B cell (primary cell): ENCODE measurements at regions not wholly inside any gene's neighbourhood (a gene's known extent, or its start where the extent isn't known, plus 50 kb on each side); places are given as distances from the start of the nearest gene placed in this dataset.

Source experiments
- ATAC-seq: fragments of 200-7000 bp; cut with Tn5 transposase; one replicate; pipeline ENCODE4 v1.10.0; 2021; ENCODE audit warnings: low read depth, mild to moderate bottlenecking, moderate number of reproducible peaks, moderate library complexity
- CTCF ChIA-PET: fragments of 350-600 bp; sonication (Branson Sonifier 250); formaldehyde crosslinking; loops from one replicate; lab custom pipeline; 2021; ENCODE audit warnings: antibody characterized with exemption, inconsistent platforms; lab: Charles Lee
- POLR2A ChIA-PET: fragments of 350-600 bp; sonication (Branson Sonifier 250); formaldehyde crosslinking; loops from one replicate; lab custom pipeline; 2021; ENCODE audit warnings: antibody characterized with exemption; lab: Charles Lee
- DNase-seq: peaks from one replicate; pipeline ENCODE4 v3.0.0; 2013
- H2AFZ ChIP-seq: 2 replicates; pipeline ENCODE4 v1.6.1; 2012; ENCODE audit warnings: mild to moderate bottlenecking, low read depth, low read length; ENCODE audit not compliant: insufficient read depth, poor library complexity, severe bottlenecking
- H3K27ac ChIP-seq, 2 donors: 1 replicate in 1 of 2; 2 replicates in 1 of 2; pipeline ENCODE4 v1.5.1; 2012 to 2013; ENCODE audit warnings: low read length in 2 of 2, mild to moderate bottlenecking in 2 of 2, moderate library complexity in 1 of 2
- H3K27me3 ChIP-seq, 4 experiments: fragments of 200-600 bp in 1 of 4; sonication (generic) in 1 of 4; replicated peaks in 1 of 4; 1 replicate in 2 of 4; 2 replicates in 2 of 4; pipeline versions ENCODE4 v1.6.1 to v1.7.0; 2013 to 2016; ENCODE audit warnings: low read length in 3 of 4, mild to moderate bottlenecking in 2 of 4, mixed read lengths in 1 of 4, moderate library complexity in 1 of 4; ENCODE audit not compliant: insufficient read depth in 4 of 4, control insufficient read depth in 3 of 4; ENCODE audit errors: control extremely low read depth in 1 of 4
- H3K36me3 ChIP-seq, 2 experiments: replicated peaks in 1 of 2; 1 replicate in 1 of 2; 2 replicates in 1 of 2; pipeline versions ENCODE4 v1.6.1 to v1.7.1; 2013; ENCODE audit warnings: low read length in 1 of 2; ENCODE audit not compliant: insufficient read depth in 2 of 2, control insufficient read depth in 1 of 2; ENCODE audit errors: control extremely low read depth in 1 of 2, extremely low read depth in 1 of 2
- H3K4me1 ChIP-seq, 2 donors: fragments of 200-600 bp in 1 of 2; sonication (generic) in 1 of 2; 1 replicate in 1 of 2; 2 replicates in 1 of 2; pipeline versions ENCODE4 v1.5.1 to v1.6.1; 2013 to 2017; ENCODE audit warnings: low read length in 2 of 2; ENCODE audit not compliant: control insufficient read depth in 2 of 2, insufficient read depth in 2 of 2
- H3K4me2 ChIP-seq: replicated peaks from 2 replicates; pipeline ENCODE3; 2012; ENCODE audit warnings: mild to moderate bottlenecking, low read depth, low read length; ENCODE audit not compliant: poor library complexity, severe bottlenecking
- H3K4me3 ChIP-seq, 5 experiments: fragments of 200-600 bp in 1 of 5; sonication (generic) in 1 of 5; 1 replicate in 3 of 5; 2 replicates in 2 of 5; pipeline versions ENCODE4 v1.5.1 to v1.7.0; 2011 to 2016; ENCODE audit warnings: low read length in 4 of 5, mild to moderate bottlenecking in 4 of 5, low read depth in 2 of 5, control low read depth in 1 of 5, moderate library complexity in 1 of 5; ENCODE audit not compliant: insufficient read depth in 1 of 5; ENCODE audit errors: control extremely low read depth in 1 of 5, extremely low read depth in 1 of 5
- H3K79me2 ChIP-seq: fragments of 200-600 bp; sonication (generic); one replicate; pipeline ENCODE4 v1.6.0; 2016; ENCODE audit warnings: low read length; ENCODE audit not compliant: control insufficient read depth, insufficient read depth
- H3K9ac ChIP-seq: fragments of 200-600 bp; sonication (generic); 2 replicates; pipeline ENCODE4 v1.6.1; 2017; ENCODE audit warnings: mild to moderate bottlenecking, low read length, moderate library complexity
- H3K9me3 ChIP-seq, 3 donors: one replicate each; pipeline versions ENCODE4 v1.6.1 to v1.7.1; 2013; ENCODE audit warnings: low read length in 2 of 3; ENCODE audit not compliant: control insufficient read depth in 2 of 3, insufficient read depth in 1 of 3; ENCODE audit errors: control extremely low read depth in 1 of 3
- H4K20me1 ChIP-seq: 2 replicates; pipeline ENCODE4 v1.6.0; 2012; ENCODE audit warnings: mild to moderate bottlenecking, low read length; ENCODE audit not compliant: insufficient read depth, control insufficient read depth, poor library complexity, severe bottlenecking
- H3K27ac Mint-ChIP-seq: one replicate; pipeline ENCODE4 v1.8.0; 2021; ENCODE audit warnings: mixed read lengths
- H3K27me3 Mint-ChIP-seq: one replicate; pipeline ENCODE4 v1.8.0; 2021; ENCODE audit warnings: mixed read lengths
- H3K4me1 Mint-ChIP-seq: one replicate; pipeline ENCODE4 v1.8.0; 2021; ENCODE audit warnings: mixed read lengths
- H3K4me3 Mint-ChIP-seq: one replicate; pipeline ENCODE4 v1.8.0; 2021; ENCODE audit warnings: mixed read lengths
- H3K9me3 Mint-ChIP-seq: one replicate; pipeline ENCODE4 v1.8.0; 2022; ENCODE audit warnings: mixed read lengths; ENCODE audit not compliant: insufficient read depth
- CTCF ChIP-seq: fragments of 200-600 bp; IDR thresholded peaks from one replicate; pipeline ENCODE4 v1.8.0; 2022; ENCODE audit warnings: antibody characterized with exemption, mild to moderate bottlenecking
- EZH2 ChIP-seq: IDR thresholded peaks from 2 replicates; pipeline ENCODE4 v1.6.1; 2012; ENCODE audit warnings: borderline replicate concordance, low read depth, mild to moderate bottlenecking, moderate library complexity, low read length; ENCODE audit not compliant: insufficient read depth, poor library complexity, severe bottlenecking
- whole genome bisulfite sequencing: methylation state at CpG from one replicate; pipeline ENCODE4 v1.1.5; 2013; ENCODE audit warnings: missing lambda C conversion rate; ENCODE audit not compliant: insufficient coverage; 5-methylcytosine and 5-hydroxymethylcytosine counted together
- intact Hi-C: fragments of 100-400 bp; cut with micrococcal nuclease; formaldehyde crosslinking; loops from one replicate; pipeline ENCODE4 v1.10.0; 2022

- Mint-ChIP-seq H3K4me1 (peaks cover 9% of the 10 kb centered on the region), H3K27me3 (no peaks in the 10 kb centered on the region), H3K9me3 (no peaks in the 10 kb centered on the region), H3K27ac (no peak overlapping the region), H3K4me3 (no peak overlapping the region)
- H3K4me1 ChIP-seq: no peaks in the 10 kb centered on the region
- intact Hi-C loops: no loop called here
- DNase-seq (no peak), ATAC-seq (no peak)
- no peaks in the 10 kb centered on the region for H3K27me3 ChIP-seq
- H3K79me2 ChIP-seq: no peaks in the 10 kb centered on the region
- no peak overlapping the region for H2AFZ ChIP-seq
- TF ChIP-seq CTCF: no peak
- no peak for TF ChIP-seq EZH2
- ChIA-PET POLR2A (no interaction called here), CTCF (no interaction called here)
- H4K20me1 ChIP-seq: no peaks in the 10 kb centered on the region
- H3K9me3 ChIP-seq: peaks cover 0 to 3% (median 0%) of the 10 kb centered on the region in 3 donors
- no peak overlapping the region for H3K9ac ChIP-seq
- H3K4me3 ChIP-seq: no peak overlapping the region
- no peaks in the 10 kb centered on the region for H3K36me3 ChIP-seq
- no CpG with 5 or more reads among the region's 1 CpG for WGBS
- H3K27ac ChIP-seq: no peak overlapping the region
- H3K4me2 ChIP-seq: no peak overlapping the region
Observed at GRCh38 chrX:8048466-8048865, 121.3 kb upstream of the PNPLA4 start.

GRCh38 chrX:8044947-8045346, 117.7 kb upstream of the PNPLA4 start:
- H3K27ac ChIP-seq: no peak overlapping the region
- no peaks in the 10 kb centered on the region for H3K27me3 ChIP-seq
- WGBS: 93% methylated on average over 4 of the region's 7 CpGs
- no peak overlapping the region for H2AFZ ChIP-seq
- peaks cover 9% of the 10 kb centered on the region for H3K4me1 Mint-ChIP-seq
- ChIA-PET CTCF (no interaction called here), POLR2A (no interaction called here)
- no peaks in the 10 kb centered on the region for H3K4me1 ChIP-seq
- H4K20me1 ChIP-seq: no peaks in the 10 kb centered on the region
- no peaks in the 10 kb centered on the region for H3K79me2 ChIP-seq
- TF ChIP-seq EZH2 (no peak), CTCF (no peak)
- ATAC-seq (no peak), DNase-seq (no peak)
- intact Hi-C loops: no loop called here
- no peak overlapping the region for H3K27ac Mint-ChIP-seq
- H3K9me3 Mint-ChIP-seq: no peaks in the 10 kb centered on the region
- H3K4me2 ChIP-seq: no peak overlapping the region
- no peak overlapping the region for H3K4me3 ChIP-seq
- H3K36me3 ChIP-seq: no peaks in the 10 kb centered on the region
- peaks cover 0 to 3% (median 0%) of the 10 kb centered on the region in 3 donors for H3K9me3 ChIP-seq
- H3K9ac ChIP-seq: no peak overlapping the region
- H3K27me3 Mint-ChIP-seq: no peaks in the 10 kb centered on the region
- H3K4me3 Mint-ChIP-seq: no peak overlapping the region
